ENCODE measurements at regions not wholly inside any gene's neighbourhood (a gene's known extent, or its start where the extent isn't known, plus 50 kb on each side); places are given as distances from the start of the nearest gene placed in this dataset.

- DNase-seq (ENCODE audit: insufficient read length, low spot score): no peak
- TF ChIP-seq PAX5 (IDR thresholded peaks at IDR 0.05; ENCODE audit: insufficient read depth, low read length, severe bottlenecking) (no peak), TAF1 (IDR thresholded peaks at IDR 0.05; ENCODE audit: low read depth, low read length) (no peak), POU2F2 (IDR thresholded peaks at IDR 0.05; ENCODE audit: low read depth, low read length) (no peak), POLR2AphosphoS5 (IDR thresholded peaks at IDR 0.05; ENCODE audit: low read depth, low read length) (no peak), POLR2A (IDR thresholded peaks at IDR 0.05; ENCODE audit: low read depth, low read length) (no peak), SPI1 (IDR thresholded peaks at IDR 0.05; ENCODE audit: low read depth, low read length) (no peak)
- no peak for FAIRE-seq
Observed at GRCh38 chr14:101334656-101335055, 226.6 kb upstream of the DIO3 start.

GRCh38 chr14:101335061-101335661 is 226.1 kb upstream of the DIO3 start:
- DNase-seq (ENCODE audit: insufficient read length, low spot score) (no peak), FAIRE-seq (no peak)
- no peak for TF ChIP-seq PAX5 (IDR thresholded peaks at IDR 0.05; ENCODE audit: insufficient read depth, low read length, severe bottlenecking)
- TF ChIP-seq TAF1 (IDR thresholded peaks at IDR 0.05; ENCODE audit: low read depth, low read length): no peak
- no peak for TF ChIP-seq POLR2AphosphoS5 (IDR thresholded peaks at IDR 0.05; ENCODE audit: low read depth, low read length)
- TF ChIP-seq POU2F2 (IDR thresholded peaks at IDR 0.05; ENCODE audit: low read depth, low read length): no peak
- no peak for TF ChIP-seq POLR2A (IDR thresholded peaks at IDR 0.05; ENCODE audit: low read depth, low read length)
- no peak for TF ChIP-seq SPI1 (IDR thresholded peaks at IDR 0.05; ENCODE audit: low read depth, low read length)

- TF ChIP-seq PAX5 (IDR thresholded peaks at IDR 0.05; ENCODE audit: insufficient read depth, low read length, severe bottlenecking) (no peak), POU2F2 (IDR thresholded peaks at IDR 0.05; ENCODE audit: low read depth, low read length) (no peak), SPI1 (IDR thresholded peaks at IDR 0.05; ENCODE audit: low read depth, low read length) (no peak), TAF1 (IDR thresholded peaks at IDR 0.05; ENCODE audit: low read depth, low read length) (no peak)
- DNase-seq (ENCODE audit: insufficient read length, low spot score): no peak
- FAIRE-seq: no peak
Observed at GRCh38 chr14:101336183-101336582, 225.1 kb upstream of the DIO3 start.

- no peak for TF ChIP-seq PAX5 (IDR thresholded peaks at IDR 0.05; ENCODE audit: insufficient read depth, low read length, severe bottlenecking)
- DNase-seq (ENCODE audit: insufficient read length, low spot score): no peak
- no peak for FAIRE-seq
Observed at GRCh38 chr14:101337053-101337452, 224.2 kb upstream of the DIO3 start.

GRCh38 chr14:101340556-101340955 is 220.7 kb upstream of the DIO3 start:
- DNase-seq (ENCODE audit: insufficient read length, low spot score) (no peak), FAIRE-seq (no peak)
- TF ChIP-seq POLR2A (IDR thresholded peaks at IDR 0.05; ENCODE audit: low read depth, low read length) (no peak), SPI1 (IDR thresholded peaks at IDR 0.05; ENCODE audit: low read depth, low read length) (no peak)

- no peak for DNase-seq (ENCODE audit: insufficient read length, low spot score)
- FAIRE-seq: no peak
- TF ChIP-seq SPI1 (IDR thresholded peaks at IDR 0.05; ENCODE audit: low read depth, low read length) (no peak), POLR2AphosphoS5 (IDR thresholded peaks at IDR 0.05; ENCODE audit: low read depth, low read length) (no peak), POU2F2 (IDR thresholded peaks at IDR 0.05; ENCODE audit: low read depth, low read length) (no peak), TAF1 (IDR thresholded peaks at IDR 0.05; ENCODE audit: low read depth, low read length) (no peak)
Observed at GRCh38 chr14:101347893-101348777, 213.2 kb upstream of the DIO3 start.

- no peak for FAIRE-seq
- DNase-seq (ENCODE audit: insufficient read length, low spot score): no peak
- no peak for TF ChIP-seq POLR2AphosphoS5 (IDR thresholded peaks at IDR 0.05; ENCODE audit: low read depth, low read length)
- no peak for TF ChIP-seq PAX5 (IDR thresholded peaks at IDR 0.05; ENCODE audit: insufficient read depth, low read length, severe bottlenecking)
Observed at GRCh38 chr14:101349108-101349507, 212.2 kb upstream of the DIO3 start.

- DNase-seq (ENCODE audit: insufficient read length, low spot score) (no peak), FAIRE-seq (no peak)
- no peak for TF ChIP-seq POLR2A (IDR thresholded peaks at IDR 0.05; ENCODE audit: low read depth, low read length)
- no peak for TF ChIP-seq TAF1 (IDR thresholded peaks at IDR 0.05; ENCODE audit: low read depth, low read length)
- TF ChIP-seq SPI1 (IDR thresholded peaks at IDR 0.05; ENCODE audit: low read depth, low read length): no peak
- TF ChIP-seq POU2F2 (IDR thresholded peaks at IDR 0.05; ENCODE audit: low read depth, low read length): no peak
Observed at GRCh38 chr14:101350021-101350420, 211.3 kb upstream of the DIO3 start.

GRCh38 chr14:101350691-101351090 is 210.6 kb upstream of the DIO3 start:
- DNase-seq (ENCODE audit: insufficient read length, low spot score) (no peak), FAIRE-seq (no peak)
- TF ChIP-seq POU2F2 (IDR thresholded peaks at IDR 0.05; ENCODE audit: low read depth, low read length) (no peak), TAF1 (IDR thresholded peaks at IDR 0.05; ENCODE audit: low read depth, low read length) (no peak), PAX5 (IDR thresholded peaks at IDR 0.05; ENCODE audit: insufficient read depth, low read length, severe bottlenecking) (no peak), POLR2AphosphoS5 (IDR thresholded peaks at IDR 0.05; ENCODE audit: low read depth, low read length) (no peak), SPI1 (IDR thresholded peaks at IDR 0.05; ENCODE audit: low read depth, low read length) (no peak), POLR2A (IDR thresholded peaks at IDR 0.05; ENCODE audit: low read depth, low read length) (no peak)

GRCh38 chr14:101351146-101351545 is 210.1 kb upstream of the DIO3 start:
- TF ChIP-seq TAF1 (IDR thresholded peaks at IDR 0.05; ENCODE audit: low read depth, low read length) (no peak), PAX5 (IDR thresholded peaks at IDR 0.05; ENCODE audit: insufficient read depth, low read length, severe bottlenecking) (no peak), POLR2AphosphoS5 (IDR thresholded peaks at IDR 0.05; ENCODE audit: low read depth, low read length) (no peak)
- FAIRE-seq: no peak
- no peak for DNase-seq (ENCODE audit: insufficient read length, low spot score)
